ENCODE measurements at regions not wholly inside any gene's neighbourhood (a gene's known extent, or its start where the extent isn't known, plus 50 kb on each side); places are given as distances from the start of the nearest gene placed in this dataset.
"Not testable (repeated sequence)": the region's sequence is repeated elsewhere in the genome, so short reads cannot be mapped to it uniquely, and the experiment has no call there.

DNA sequence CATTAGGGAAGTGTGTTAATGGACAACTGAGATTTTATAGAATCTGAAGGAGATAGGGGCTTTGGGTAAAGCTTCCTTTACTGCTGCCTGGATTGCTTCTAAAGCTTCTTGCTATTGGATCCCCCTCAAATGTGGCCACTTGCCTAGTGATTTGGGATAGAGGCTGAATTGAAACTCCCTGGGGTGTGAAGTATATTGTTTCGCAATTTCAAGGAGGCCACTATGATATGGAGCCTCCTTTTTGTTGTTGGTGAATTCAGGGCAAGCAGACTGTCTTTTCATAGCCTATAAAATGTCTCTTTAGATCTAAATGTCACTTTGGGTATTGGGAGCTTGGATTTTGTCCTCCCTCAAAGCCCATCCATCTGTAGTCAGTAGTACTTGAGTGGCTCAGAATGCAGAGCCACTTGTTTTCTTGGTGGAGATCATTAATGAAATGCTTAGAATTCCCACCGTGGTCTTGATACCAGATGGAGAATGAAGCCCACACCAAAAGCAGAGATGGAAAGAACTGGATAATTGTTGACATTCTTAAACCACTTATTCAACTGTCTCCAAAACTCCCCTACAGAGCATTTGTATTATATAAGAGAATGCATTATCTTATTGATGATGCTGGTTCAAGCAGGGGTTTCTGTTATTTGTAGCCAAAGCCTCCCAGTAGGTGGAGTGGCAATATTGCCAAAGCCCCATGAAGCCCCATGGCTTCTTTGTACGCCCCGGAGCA lies 144.3 kb upstream of the KCNE2 start:
- no peak for DNase-seq (ENCODE audit: low spot score)

DNA sequence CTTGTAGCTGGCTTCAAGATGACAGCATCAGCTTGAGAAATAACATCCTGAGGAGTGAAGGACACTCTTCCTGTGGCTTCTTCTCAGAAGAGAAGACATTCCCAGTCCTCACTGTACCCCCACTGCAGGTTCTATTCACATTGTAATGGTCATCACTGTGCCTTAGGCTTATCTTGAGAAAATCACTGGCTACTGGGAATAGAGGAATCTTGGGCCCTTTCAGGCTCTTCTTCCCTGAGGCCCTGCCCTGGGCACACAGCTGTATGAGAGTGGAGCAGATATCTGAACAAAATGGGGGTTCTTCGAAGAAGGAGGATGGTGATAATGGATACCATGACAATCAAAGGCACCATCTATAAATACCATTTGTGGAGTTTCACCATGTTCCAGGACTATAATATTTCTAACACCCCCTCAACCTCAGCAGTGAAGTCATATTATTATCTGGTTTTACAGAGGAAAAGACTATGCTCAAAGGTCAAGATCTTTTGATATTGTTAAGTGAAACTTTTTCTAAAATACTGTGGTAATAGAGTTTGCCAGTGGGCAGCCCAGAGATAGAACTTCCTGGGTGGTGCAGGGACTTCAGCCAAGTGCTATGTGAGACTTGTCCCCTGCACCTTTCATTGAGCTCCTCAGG lies 143.1 kb upstream of the KCNE2 start:
- DNase-seq (ENCODE audit: low spot score) = no peak

DNA sequence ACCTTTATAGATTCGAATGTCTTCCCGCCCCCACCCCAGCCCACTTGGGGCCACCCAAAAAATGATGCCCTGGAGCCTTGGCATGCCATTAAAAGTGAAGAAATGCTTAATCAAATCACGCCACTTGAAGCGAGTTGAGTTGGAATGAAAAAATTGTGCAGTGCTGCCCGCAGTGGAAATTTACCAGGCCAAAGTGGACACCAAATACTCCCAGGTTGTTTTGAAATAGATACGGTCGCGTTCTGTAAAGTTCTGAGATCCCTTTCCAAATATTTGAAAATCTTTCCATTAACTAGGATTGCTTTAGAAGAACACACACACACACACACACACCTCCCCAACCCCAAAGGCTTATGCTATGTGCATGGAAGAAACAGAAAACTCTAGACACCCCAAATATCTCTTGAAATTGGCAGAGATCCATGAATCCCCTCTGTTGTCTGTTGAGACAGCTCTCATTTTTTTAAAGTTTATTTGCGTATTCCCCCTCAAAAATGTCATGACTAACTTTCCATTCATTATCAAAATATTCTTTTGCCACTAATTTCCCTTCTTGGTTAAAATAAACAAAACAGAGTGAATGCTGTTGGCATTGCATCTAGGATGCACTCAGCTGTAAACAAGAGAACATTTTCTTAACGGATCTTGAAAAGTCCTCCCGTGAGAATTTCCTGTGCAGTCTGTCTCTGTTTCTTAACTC lies 142.3 kb upstream of the KCNE2 start:
- DNase-seq (ENCODE audit: low spot score) = no peak

DNA sequence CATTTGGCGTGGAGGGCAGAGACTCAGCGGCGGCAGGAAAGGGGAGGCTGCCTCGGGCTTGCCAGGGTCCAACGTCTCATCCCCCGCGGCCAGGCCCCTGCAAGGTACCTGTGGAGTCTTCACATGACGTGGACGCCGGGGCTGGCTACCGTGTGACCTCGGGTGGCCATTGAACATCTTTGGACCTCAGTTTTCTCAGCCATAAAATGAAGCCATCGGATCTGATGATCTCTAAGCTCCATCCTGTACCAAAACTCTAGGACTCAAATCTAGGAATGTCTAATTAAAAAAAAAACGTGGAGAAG lies 141.8 kb upstream of the KCNE2 start:
- DNase-seq (ENCODE audit: low spot score) = no peak

- DNase-seq (ENCODE audit: low spot score) = no peak
Measured at GRCh38 chr21:34223376-34223775, 140.4 kb upstream of the KCNE2 start.

DNA sequence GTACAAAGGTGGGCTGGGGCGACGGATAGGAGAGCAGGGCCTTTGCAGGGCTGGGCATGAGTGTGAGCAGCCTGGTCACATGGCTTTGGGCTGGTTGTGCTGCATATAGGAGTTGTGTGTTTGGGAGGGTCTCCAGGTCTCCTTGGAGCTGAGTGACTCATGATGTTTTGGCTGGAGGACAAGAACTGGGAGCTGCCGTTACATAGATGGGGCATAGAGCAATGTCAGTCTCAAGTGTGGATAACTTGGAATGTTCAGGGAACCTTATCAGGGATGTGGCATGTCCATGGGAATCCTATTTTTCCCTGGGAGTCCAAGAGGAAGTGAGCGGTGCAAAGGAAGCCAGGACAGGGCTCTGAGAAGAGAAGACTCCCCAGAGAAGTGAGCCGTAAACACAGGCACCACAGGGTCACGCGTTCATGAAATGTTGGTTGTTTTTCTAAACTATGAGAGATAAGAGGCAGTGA lies 136.4 kb upstream of the KCNE2 start:
- peak; percentile 29 for DNase-seq (ENCODE audit: low spot score)

DNA sequence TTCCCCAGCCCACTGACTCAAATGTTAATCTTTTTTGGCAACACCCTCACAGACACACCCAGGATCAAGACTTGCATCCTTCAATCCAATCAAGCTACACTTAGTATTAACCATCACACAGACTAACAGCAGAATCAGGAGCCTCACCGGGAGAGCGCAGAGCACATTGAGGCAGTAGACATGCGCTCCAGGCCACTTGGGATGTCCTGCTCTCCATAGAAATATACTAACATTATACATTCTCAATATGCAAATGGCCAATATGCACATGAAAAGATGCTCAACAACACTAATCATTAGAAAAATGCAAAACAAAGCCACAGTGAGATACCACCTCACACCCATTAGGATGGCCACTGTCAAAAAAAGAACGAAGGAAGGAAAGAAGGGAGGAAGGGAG lies 135.0 kb upstream of the KCNE2 start:
- DNase-seq (ENCODE audit: low spot score) = no peak

DNA sequence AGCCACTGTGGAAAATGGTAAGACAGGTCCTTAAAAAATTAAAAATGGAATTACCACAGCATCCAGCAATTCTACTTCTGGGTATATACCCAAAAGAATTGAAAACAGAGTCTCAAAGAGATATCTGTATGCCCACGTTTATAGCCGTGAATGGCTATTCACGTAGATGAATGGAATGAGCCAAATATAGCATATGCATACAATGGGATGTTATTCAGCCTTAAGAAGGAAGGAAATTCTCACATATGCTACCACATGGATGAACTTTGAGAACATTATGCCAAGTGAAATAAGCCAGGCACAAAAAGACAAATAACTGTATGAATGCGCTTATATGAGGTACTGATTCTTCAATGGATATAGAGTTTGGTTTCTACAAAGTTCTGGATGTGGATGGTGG lies 134.5 kb upstream of the KCNE2 start:
- DNase-seq (ENCODE audit: low spot score) = no peak

- DNase-seq (ENCODE audit: low spot score) = not testable (repeated sequence)
Measured at GRCh38 chr21:34233741-34234140, 130.1 kb upstream of the KCNE2 start.

DNA sequence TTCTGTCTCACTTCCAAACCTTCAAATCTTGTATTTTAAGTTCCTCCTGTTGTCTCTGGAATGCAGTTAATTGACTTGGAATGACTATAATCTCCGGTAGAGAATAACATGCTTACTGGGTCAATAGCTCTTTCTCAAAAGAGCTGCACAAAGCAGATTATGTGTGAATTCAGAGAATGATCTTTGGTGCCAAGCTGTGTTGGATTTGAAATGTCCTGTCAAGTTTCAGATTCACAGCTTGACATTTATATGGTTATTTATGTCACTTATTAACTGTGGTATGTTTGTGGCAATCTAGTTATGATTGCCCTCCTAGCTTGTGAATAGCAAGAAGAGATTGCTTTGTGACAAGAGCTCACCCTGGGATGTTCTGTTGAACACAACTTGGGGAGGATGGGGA lies 128.3 kb upstream of the KCNE2 start:
- DNase-seq (ENCODE audit: low spot score) = no peak

GRCh38 chr21:34242973-34243372 lies 120.8 kb upstream of the KCNE2 start:
- DNase-seq (ENCODE audit: low spot score) = no peak

DNA sequence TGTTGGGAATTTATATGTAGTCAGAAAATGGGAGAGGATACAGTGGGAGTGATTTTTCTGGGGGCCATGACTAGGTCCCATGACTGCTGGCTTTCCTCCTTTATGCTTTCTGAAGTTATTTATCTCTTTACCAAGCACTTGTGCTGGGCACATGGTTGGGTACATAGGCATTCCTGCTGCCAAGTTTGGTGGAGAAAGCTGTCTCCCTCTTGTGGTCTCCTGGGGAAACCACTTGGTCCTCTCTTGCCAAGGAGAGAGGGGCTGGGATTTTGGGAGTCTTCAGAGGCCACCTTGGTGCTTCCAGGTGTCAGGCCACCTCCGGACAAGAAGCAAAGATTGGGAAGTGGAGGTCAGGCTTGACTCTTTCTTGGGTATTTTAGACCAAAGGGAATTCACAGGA lies 120.2 kb upstream of the KCNE2 start:
- peak; percentile 12 for DNase-seq (ENCODE audit: low spot score)

GRCh38 chr21:34252751-34253150 lies 111.1 kb upstream of the KCNE2 start:
- no peak for DNase-seq (ENCODE audit: low spot score)

DNA sequence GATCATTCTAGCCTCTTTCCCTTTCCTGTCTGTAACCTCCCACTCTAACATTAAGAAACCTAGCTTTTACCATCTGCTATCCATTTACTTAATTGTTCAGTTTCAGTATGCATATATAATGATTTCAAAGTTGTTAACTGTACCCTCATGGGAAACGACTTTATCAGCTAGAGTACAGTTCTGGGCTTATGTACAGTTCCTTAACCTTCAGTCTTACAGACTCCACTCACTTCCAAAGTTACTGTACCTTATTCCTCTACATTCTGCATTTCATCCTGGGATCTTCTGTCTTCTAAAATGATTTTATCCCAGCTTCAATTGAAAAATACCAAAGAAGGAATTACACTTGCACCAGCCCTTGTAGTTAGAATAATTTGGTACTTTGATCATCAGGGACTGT lies 108.7 kb upstream of the KCNE2 start:
- DNase-seq (ENCODE audit: low spot score) = no peak

DNA sequence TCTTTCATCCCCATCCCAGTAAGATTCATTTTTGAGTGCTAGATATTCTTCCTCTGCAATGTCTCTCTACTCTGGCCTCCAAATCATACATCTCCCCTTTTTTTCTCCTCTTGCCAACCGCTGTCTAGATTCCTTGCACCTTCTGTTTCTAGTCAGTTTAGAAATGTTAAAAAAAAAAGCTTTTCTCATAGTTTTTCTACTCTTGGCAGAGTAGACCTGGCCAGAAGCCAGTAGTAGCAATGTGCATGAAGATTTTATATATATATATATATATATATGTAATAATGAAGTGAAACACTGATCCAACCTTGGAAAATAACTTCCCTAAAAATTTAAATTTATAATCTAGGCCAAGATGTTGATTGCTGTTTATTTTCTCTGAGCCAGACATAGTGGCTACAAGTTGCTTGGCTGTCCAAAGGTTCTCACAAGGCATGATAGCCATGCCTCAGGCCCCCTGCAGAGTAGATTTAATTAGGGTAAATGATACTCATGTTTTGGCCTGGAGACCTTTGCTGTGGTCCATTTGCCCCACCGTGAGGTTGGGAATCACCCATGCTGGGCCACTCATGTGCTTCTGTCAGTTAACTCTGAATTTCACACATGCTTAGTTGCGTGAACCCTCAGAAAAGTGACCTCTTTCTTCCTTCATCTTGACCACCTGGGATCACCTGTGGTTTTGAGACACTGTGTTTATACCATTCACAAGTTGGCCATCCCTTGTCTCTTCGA lies 103.4 kb upstream of the KCNE2 start:
- DNase-seq (ENCODE audit: low spot score) = no peak

- no peak for DNase-seq (ENCODE audit: low spot score)
Measured at GRCh38 chr21:34261841-34262468, 101.9 kb upstream of the KCNE2 start.

- DNase-seq (ENCODE audit: low spot score) = no peak
Measured at GRCh38 chr21:34262469-34262845, 101.3 kb upstream of the KCNE2 start.

DNA sequence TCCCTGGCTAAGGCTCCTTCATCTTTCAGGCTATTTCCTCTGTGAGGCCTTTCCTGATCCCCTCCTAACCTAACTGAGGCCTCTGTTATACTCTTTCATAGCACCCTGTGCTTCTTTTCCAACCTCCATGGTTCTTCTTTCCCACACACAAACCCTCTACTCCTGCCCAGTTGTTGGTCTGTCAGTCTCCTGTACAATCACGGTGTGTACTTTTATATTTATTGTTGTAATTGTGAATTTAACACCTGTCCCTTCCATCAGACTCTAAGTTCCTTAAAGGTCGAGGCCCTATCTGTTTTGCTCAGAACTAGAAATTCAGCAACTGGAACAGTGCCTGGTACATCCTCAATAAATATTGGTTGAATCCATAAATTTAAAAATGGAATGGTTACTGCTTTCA lies 100.2 kb upstream of the KCNE2 start:
- no peak for DNase-seq (ENCODE audit: low spot score)

DNA sequence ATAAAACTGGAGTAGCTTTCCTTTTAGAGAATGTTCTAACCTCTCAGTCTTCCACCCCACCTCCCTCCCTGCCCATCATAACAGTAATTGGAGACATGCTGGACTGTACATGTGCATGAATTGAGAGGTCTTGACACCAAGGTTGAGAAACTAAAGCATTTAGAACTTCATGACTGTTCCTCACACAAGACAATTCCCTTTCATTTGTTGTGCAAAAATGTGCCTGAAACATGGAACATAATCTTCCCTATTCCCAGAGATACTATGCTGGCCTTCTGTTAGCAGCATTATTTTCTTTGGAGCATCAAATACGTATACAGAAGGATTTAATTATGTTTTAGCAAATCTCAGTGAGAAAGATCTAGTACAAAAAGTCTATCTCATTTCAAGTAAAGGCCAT lies 97.5 kb upstream of the KCNE2 start:
- DNase-seq (ENCODE audit: low spot score) = no peak

- no peak for DNase-seq (ENCODE audit: low spot score)
Measured at GRCh38 chr21:34268493-34268892, 95.3 kb upstream of the KCNE2 start.

DNA sequence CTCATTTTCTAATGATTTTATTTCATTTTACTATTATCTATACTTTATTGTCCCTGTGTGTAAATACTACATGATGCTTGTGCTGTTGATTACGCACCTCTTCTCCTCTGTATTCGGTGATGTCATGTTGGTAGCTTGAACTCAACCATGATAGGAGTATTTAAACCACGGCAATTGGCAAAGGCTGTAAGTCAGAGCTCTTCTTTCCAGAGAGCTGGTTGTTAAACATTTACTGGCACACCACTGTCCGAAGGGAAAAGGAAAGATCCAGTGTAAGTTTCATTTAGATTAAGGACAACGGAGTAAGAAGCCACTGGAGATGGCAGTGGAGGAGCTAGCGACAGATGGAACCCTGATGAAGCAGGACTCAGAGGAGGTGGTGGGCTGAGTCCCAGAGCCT lies 93.4 kb upstream of the KCNE2 start:
- DNase-seq (ENCODE audit: low spot score) = no peak

GRCh38 chr21:34271189-34271851 lies 92.5 kb upstream of the KCNE2 start:
- DNase-seq (ENCODE audit: low spot score) = no peak

All from hepatic stellate cell (primary cell).